Retinal pigment epithelial cell (primary cell): ENCODE measurements at regions not wholly inside any gene's neighbourhood (a gene's known extent, or its start where the extent isn't known, plus 50 kb on each side); places are given as distances from the start of the nearest gene placed in this dataset.

Experiments used
- DNase-seq: peaks from one replicate; pipeline ENCODE4 v3.0.0-alpha.2; 2010; ENCODE audit warnings: low read depth
- H3K4me3 ChIP-seq: 2 replicates; pipeline ENCODE4 v1.5.1; 2011; ENCODE audit warnings: mild to moderate bottlenecking, low read length, control low read depth, moderate library complexity
- CTCF ChIP-seq: conservative IDR thresholded peaks from 2 replicates; pipeline ENCODE4 v1.5.1; 2011; ENCODE audit warnings: low read depth, low read length, control low read depth, inconsistent platforms

- no peak for TF ChIP-seq CTCF
- H3K4me3 ChIP-seq: no peak overlapping the region
- no peak for DNase-seq
Measured at GRCh38 chr4:141783770-141784169, 147.4 kb downstream of the IL15 start.

DNA sequence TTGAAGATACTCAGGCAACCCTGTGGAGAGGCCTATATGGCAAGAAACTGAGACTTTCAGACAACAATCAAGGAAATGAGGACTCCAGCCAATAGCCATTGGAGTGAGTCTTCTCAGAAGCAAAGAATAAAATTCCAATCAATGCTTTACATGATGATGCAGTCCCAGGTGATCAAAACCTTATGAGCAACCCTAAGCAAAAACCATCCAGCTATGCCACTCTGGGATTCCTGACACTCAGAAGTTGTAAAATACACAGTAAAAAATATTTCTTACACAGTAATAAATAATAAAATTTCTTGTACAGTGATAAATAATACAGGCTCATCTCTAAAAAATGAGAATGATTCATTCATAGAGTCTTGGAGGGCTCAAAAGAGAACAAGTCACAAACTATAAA is 150.6 kb downstream of the IL15 start:
- DNase-seq: no peak
- no peak for TF ChIP-seq CTCF

DNA sequence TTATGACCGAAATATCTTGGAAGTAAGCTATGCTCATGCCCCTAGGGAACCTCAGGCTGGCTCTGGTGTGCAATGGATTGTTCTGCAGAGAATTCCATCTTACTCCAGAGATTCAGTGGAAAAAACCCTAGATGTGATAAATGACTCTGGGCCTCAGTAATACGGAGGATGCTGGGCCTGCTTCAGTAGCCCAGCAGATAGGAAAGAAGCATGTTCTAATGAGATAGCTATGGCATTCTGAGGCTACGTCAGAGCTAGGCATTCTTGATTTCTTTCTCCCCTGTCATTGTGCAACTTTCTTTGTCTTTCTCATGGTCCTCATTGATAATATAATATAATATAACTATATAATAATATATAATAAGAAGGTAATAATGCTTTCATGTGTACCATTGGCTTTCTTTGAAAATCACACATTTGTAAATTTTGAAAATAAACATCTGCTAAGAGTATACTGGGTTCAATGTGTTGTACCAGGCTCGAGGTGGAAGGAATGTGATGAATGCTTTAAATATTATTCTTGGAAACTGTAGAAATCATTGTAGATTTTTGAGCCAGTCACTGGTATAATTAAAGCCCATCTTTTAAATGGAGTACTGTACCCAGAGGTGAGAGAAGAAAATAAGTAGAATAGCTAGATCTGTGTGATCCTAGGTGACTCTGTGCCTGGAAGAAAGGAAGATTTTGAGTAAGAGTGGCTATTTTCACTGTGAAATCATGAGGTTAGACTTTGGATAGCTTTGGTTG is 152.0 kb downstream of the IL15 start:
- no peak overlapping the region for H3K4me3 ChIP-seq
- no peak for DNase-seq
- TF ChIP-seq CTCF: no peak

More for the DNA sequence above, 150.6 kb downstream of the IL15 start:
- no peak overlapping the region for H3K4me3 ChIP-seq

DNA sequence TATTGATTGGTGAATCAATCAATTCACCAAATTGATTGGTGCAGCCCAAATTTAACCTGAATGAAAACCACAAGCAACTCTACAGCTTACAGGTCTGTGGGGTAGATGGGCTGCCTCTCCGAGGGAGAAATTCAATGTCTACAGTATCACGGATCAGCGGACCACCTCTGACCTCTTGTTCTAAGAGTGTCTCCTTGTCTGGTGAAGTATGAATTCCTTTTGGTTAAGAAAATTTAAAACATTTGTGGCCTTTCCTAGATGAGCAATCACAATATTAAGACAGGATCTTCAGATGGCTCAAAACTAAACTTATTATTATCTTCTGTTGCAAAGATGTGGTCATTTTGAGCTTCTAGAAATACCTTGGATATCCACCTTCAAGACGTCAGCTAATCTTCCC is 153.3 kb downstream of the IL15 start:
- no peak overlapping the region for H3K4me3 ChIP-seq
- no peak for TF ChIP-seq CTCF
- DNase-seq: no peak

GRCh38 chr4:141792164-141792563 is 155.8 kb downstream of the IL15 start:
- DNase-seq: no peak
- no peak for TF ChIP-seq CTCF
- no peak overlapping the region for H3K4me3 ChIP-seq

GRCh38 chr4:141797966-141798365 is 161.6 kb downstream of the IL15 start:
- no peak overlapping the region for H3K4me3 ChIP-seq
- no peak for TF ChIP-seq CTCF
- DNase-seq: no peak

DNA sequence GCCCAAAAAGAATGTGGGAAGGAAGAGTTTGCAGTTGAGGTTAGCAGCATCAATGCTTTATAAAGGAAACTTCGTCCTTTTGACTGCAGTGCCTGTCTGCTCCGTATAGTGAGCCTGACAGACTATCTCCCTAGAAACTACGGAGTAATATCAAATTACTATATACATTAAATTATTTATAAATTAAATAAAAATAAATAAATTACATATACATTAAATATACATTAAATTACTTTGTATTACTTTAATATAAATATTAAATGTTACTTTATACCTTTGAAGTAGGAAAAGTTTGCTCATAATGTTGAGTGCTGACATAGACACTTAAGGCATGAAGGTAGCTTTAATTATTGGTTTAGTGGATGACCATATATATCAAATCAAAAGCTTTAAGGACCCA is 165.2 kb downstream of the IL15 start:
- no peak for TF ChIP-seq CTCF
- DNase-seq: no peak
- H3K4me3 ChIP-seq: no peak overlapping the region
